C4-2B (cell line): ENCODE measurements at regions not wholly inside any gene's neighbourhood (a gene's known extent, or its start where the extent isn't known, plus 50 kb on each side); places are given as distances from the start of the nearest gene placed in this dataset.

Experiments used
- ZFX ChIP-seq: fragments of 450-650 bp; IDR thresholded peaks from 2 replicates; pipeline ENCODE4 v1.6.1; 2017
- TF ChIP-seq, protein P1 (sequence below): fragments of 450-650 bp; conservative IDR thresholded peaks from 2 replicates; pipeline ENCODE4 v1.5.1; 2017; ENCODE audit warnings: mild to moderate bottlenecking

- TF ChIP-seq, protein P1, sequence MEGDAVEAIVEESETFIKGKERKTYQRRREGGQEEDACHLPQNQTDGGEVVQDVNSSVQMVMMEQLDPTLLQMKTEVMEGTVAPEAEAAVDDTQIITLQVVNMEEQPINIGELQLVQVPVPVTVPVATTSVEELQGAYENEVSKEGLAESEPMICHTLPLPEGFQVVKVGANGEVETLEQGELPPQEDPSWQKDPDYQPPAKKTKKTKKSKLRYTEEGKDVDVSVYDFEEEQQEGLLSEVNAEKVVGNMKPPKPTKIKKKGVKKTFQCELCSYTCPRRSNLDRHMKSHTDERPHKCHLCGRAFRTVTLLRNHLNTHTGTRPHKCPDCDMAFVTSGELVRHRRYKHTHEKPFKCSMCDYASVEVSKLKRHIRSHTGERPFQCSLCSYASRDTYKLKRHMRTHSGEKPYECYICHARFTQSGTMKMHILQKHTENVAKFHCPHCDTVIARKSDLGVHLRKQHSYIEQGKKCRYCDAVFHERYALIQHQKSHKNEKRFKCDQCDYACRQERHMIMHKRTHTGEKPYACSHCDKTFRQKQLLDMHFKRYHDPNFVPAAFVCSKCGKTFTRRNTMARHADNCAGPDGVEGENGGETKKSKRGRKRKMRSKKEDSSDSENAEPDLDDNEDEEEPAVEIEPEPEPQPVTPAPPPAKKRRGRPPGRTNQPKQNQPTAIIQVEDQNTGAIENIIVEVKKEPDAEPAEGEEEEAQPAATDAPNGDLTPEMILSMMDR, result no peak
- TF ChIP-seq ZFX, result no peak
Observed at GRCh38 chr6:67748521-67748920, 886.6 kb upstream of the ADGRB3 start.
